ENCODE measurements at regions not wholly inside any gene's neighbourhood (a gene's known extent, or its start where the extent isn't known, plus 50 kb on each side); places are given as distances from the start of the nearest gene placed in this dataset.

GRCh38 chrX:13891377-13892140 lies 74.7 kb upstream of the GPM6B start:
- no peak overlapping the region for H3K4me3 ChIP-seq (ENCODE audit: low read depth in 1 of 3, low read length in 3 of 3)
- no peaks in the 10 kb centered on the region for H3K36me3 ChIP-seq (ENCODE audit: control insufficient read depth in 4 of 4, insufficient read depth in 3 of 4, low read depth in 1 of 4, low read length in 3 of 4)
- H3K9me3 ChIP-seq (ENCODE audit: control insufficient read depth in 4 of 4, low read length in 3 of 4) = no peaks in the 10 kb centered on the region
- no peak overlapping the region for H3K9ac ChIP-seq (ENCODE audit: low read depth in 1 of 2, low read length in 2 of 2)
- H3K4me1 ChIP-seq (ENCODE audit: control insufficient read depth in 4 of 4, insufficient read depth in 4 of 4, low read length in 3 of 4) = no peaks in the 10 kb centered on the region
- no peaks in the 10 kb centered on the region for H3K27me3 ChIP-seq (ENCODE audit: control insufficient read depth in 4 of 4, insufficient read depth in 4 of 4, low read length in 3 of 4)
- H3K27ac ChIP-seq (ENCODE audit: low read depth in 1 of 2, low read length in 2 of 2) = no peak overlapping the region
- 77% methylated on average over 7 of the region's 7 CpGs for WGBS
- DNase-seq (ENCODE audit: low spot score) = no peak
- TF ChIP-seq, protein P1, sequence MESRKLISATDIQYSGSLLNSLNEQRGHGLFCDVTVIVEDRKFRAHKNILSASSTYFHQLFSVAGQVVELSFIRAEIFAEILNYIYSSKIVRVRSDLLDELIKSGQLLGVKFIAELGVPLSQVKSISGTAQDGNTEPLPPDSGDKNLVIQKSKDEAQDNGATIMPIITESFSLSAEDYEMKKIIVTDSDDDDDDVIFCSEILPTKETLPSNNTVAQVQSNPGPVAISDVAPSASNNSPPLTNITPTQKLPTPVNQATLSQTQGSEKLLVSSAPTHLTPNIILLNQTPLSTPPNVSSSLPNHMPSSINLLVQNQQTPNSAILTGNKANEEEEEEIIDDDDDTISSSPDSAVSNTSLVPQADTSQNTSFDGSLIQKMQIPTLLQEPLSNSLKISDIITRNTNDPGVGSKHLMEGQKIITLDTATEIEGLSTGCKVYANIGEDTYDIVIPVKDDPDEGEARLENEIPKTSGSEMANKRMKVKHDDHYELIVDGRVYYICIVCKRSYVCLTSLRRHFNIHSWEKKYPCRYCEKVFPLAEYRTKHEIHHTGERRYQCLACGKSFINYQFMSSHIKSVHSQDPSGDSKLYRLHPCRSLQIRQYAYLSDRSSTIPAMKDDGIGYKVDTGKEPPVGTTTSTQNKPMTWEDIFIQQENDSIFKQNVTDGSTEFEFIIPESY (IDR thresholded peaks at IDR 0.05) = no peak
- TF ChIP-seq, protein P2, sequence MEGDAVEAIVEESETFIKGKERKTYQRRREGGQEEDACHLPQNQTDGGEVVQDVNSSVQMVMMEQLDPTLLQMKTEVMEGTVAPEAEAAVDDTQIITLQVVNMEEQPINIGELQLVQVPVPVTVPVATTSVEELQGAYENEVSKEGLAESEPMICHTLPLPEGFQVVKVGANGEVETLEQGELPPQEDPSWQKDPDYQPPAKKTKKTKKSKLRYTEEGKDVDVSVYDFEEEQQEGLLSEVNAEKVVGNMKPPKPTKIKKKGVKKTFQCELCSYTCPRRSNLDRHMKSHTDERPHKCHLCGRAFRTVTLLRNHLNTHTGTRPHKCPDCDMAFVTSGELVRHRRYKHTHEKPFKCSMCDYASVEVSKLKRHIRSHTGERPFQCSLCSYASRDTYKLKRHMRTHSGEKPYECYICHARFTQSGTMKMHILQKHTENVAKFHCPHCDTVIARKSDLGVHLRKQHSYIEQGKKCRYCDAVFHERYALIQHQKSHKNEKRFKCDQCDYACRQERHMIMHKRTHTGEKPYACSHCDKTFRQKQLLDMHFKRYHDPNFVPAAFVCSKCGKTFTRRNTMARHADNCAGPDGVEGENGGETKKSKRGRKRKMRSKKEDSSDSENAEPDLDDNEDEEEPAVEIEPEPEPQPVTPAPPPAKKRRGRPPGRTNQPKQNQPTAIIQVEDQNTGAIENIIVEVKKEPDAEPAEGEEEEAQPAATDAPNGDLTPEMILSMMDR (IDR thresholded peaks at IDR 0.05; ENCODE audit: low read depth, low read length, missing input control) = no peak

DNA sequence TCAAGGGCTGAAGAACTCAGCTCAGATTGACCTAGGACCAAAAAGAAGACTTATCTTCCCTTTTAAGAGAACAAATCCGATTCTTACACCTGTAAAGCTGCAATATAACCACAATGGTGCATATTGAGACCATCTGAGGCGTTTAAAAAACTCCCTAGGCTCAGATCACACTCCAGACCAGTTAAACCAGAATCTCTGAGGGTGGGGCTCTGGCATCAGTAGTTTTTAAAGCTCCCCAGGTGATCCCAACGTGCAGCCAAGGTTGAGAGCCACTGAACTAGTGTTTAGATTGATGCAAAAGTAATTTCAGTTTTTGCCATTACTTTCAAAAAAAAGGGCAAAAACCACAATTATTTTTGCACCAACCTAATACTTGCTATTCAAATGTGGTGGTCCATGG lies 73.9 kb upstream of the GPM6B start:
- Histone ChIP-seq H3K9me3 (ENCODE audit: control insufficient read depth in 4 of 4, low read length in 3 of 4) (no peaks in the 10 kb centered on the region), H3K36me3 (ENCODE audit: control insufficient read depth in 4 of 4, insufficient read depth in 3 of 4, low read depth in 1 of 4, low read length in 3 of 4) (no peaks in the 10 kb centered on the region), H3K9ac (ENCODE audit: low read depth in 1 of 2, low read length in 2 of 2) (no peak overlapping the region), H3K27ac (ENCODE audit: low read depth in 1 of 2, low read length in 2 of 2) (no peak overlapping the region), H3K4me1 (ENCODE audit: control insufficient read depth in 4 of 4, insufficient read depth in 4 of 4, low read length in 3 of 4) (no peaks in the 10 kb centered on the region), H3K4me3 (ENCODE audit: low read depth in 1 of 3, low read length in 3 of 3) (no peak overlapping the region), H3K27me3 (ENCODE audit: control insufficient read depth in 4 of 4, insufficient read depth in 4 of 4, low read length in 3 of 4) (no peaks in the 10 kb centered on the region)
- no peak for TF ChIP-seq JUND (IDR thresholded peaks at IDR 0.05)
- DNase-seq (ENCODE audit: low spot score) = no peak
- WGBS = 54% methylated on average over 3 of the region's 3 CpGs

- 70% methylated on average over 8 of the region's 8 CpGs for WGBS
- no peaks in the 10 kb centered on the region for H3K4me1 ChIP-seq (ENCODE audit: control insufficient read depth in 4 of 4, insufficient read depth in 4 of 4, low read length in 3 of 4)
Observed at GRCh38 chrX:13888284-13888683, 71.4 kb upstream of the GPM6B start.

More at GRCh38 chrX:13888284-13888683, 71.4 kb upstream of the GPM6B start:
- Histone ChIP-seq H3K27me3 (ENCODE audit: control insufficient read depth in 4 of 4, insufficient read depth in 4 of 4, low read length in 3 of 4) (no peaks in the 10 kb centered on the region), H3K4me3 (ENCODE audit: low read depth in 1 of 3, low read length in 3 of 3) (no peak overlapping the region), H3K27ac (ENCODE audit: low read depth in 1 of 2, low read length in 2 of 2) (no peak overlapping the region), H3K9me3 (ENCODE audit: control insufficient read depth in 4 of 4, low read length in 3 of 4) (no peaks in the 10 kb centered on the region), H3K9ac (ENCODE audit: low read depth in 1 of 2, low read length in 2 of 2) (no peak overlapping the region), H3K36me3 (ENCODE audit: control insufficient read depth in 4 of 4, insufficient read depth in 3 of 4, low read depth in 1 of 4, low read length in 3 of 4) (no peaks in the 10 kb centered on the region)
- DNase-seq (ENCODE audit: low spot score) = no peak
- TF ChIP-seq, protein P1 (IDR thresholded peaks at IDR 0.05) = no peak
- TF ChIP-seq HNF4A (conservative IDR thresholded peaks at IDR 0.05) (no peak), RXRA (IDR thresholded peaks at IDR 0.05) (no peak), EGR1 (IDR thresholded peaks at IDR 0.05; ENCODE audit: low read depth in 2 of 2) (no peak), REST (IDR thresholded peaks at IDR 0.05) (no peak), JUND (IDR thresholded peaks at IDR 0.05) (no peak), RAD21 (IDR thresholded peaks at IDR 0.05) (no peak), SP1 (IDR thresholded peaks at IDR 0.05) (no peak), ATF3 (IDR thresholded peaks at IDR 0.05) (no peak), FOXA1 (IDR thresholded peaks at IDR 0.05) (no peak)
- TF ChIP-seq, protein P2 (IDR thresholded peaks at IDR 0.05; ENCODE audit: low read depth, low read length, missing input control) = no peak

Measured in liver (tissue), 8 donors.